Cardiac muscle cell (in vitro differentiated cells and primary cell): ENCODE measurements at regions not wholly inside any gene's neighbourhood (a gene's known extent, or its start where the extent isn't known, plus 50 kb on each side); places are given as distances from the start of the nearest gene placed in this dataset.

Experiments
- DNase-seq, 2 donors: peaks; one replicate each; pipeline versions ENCODE4 v3.0.0 to v3.0.0-alpha.2; 2010 to 2017; ENCODE audit warnings: low read depth in 1 of 2, low spot score in 1 of 2
- H3K27ac ChIP-seq: fragments of 200-600 bp; sonication (generic); 2 replicates; pipeline ENCODE4 v1.5.1; 2016
- H3K27me3 ChIP-seq: fragments of 200-600 bp; sonication (generic); 2 replicates; pipeline ENCODE4 v1.6.0; 2016; ENCODE audit warnings: control low read depth
- H3K36me3 ChIP-seq: fragments of 200-600 bp; sonication (generic); 2 replicates; pipeline ENCODE4 v1.5.1; 2016; ENCODE audit warnings: control low read depth
- H3K4me1 ChIP-seq: fragments of 200-600 bp; sonication (generic); 2 replicates; pipeline ENCODE4 v1.8.1; 2017; ENCODE audit warnings: low read depth, mild to moderate bottlenecking, mixed run types
- H3K4me3 ChIP-seq: fragments of 200-600 bp; sonication (generic); 2 replicates; pipeline ENCODE4 v1.5.1; 2016; ENCODE audit warnings: mild to moderate bottlenecking
- H3K9me3 ChIP-seq: fragments of 200-600 bp; sonication (generic); 2 replicates; pipeline ENCODE4 v1.5.1; 2017; ENCODE audit warnings: low read depth, mild to moderate bottlenecking, control low read depth
- CTCF ChIP-seq: IDR thresholded peaks from 2 replicates; pipeline ENCODE4 v1.5.1; 2012; ENCODE audit warnings: low read depth, mild to moderate bottlenecking, low read length

- TF ChIP-seq CTCF, result no peak
- Histone ChIP-seq H3K4me1 (no peaks in the 10 kb centered on the region), H3K27me3 (no peaks in the 10 kb centered on the region), H3K36me3 (no peaks in the 10 kb centered on the region), H3K4me3 (no peak overlapping the region), H3K27ac (no peak overlapping the region), H3K9me3 (no peaks in the 10 kb centered on the region)
- peak in 1 of 2 donors; percentile 54 for DNase-seq
These were observed 245.4 kb upstream of the SPRY2 start for GRCh38 chr13:80586356-80586755.

GRCh38 chr13:80585531-80585930 lies 244.6 kb upstream of the SPRY2 start:
- no peak for TF ChIP-seq CTCF
- H3K4me3 ChIP-seq, result no peak overlapping the region
- H3K9me3 ChIP-seq, result no peaks in the 10 kb centered on the region
- H3K27ac ChIP-seq, result no peak overlapping the region
- DNase-seq, result no peak
- H3K36me3 ChIP-seq, result no peaks in the 10 kb centered on the region
- H3K27me3 ChIP-seq, result no peaks in the 10 kb centered on the region
- no peaks in the 10 kb centered on the region for H3K4me1 ChIP-seq

- no peak for DNase-seq
- Histone ChIP-seq H3K36me3 (no peaks in the 10 kb centered on the region), H3K4me1 (no peaks in the 10 kb centered on the region), H3K27ac (no peak overlapping the region), H3K9me3 (no peaks in the 10 kb centered on the region), H3K27me3 (no peaks in the 10 kb centered on the region), H3K4me3 (no peak overlapping the region)
- TF ChIP-seq CTCF, result no peak
These were observed 243.9 kb upstream of the SPRY2 start for GRCh38 chr13:80584785-80585184.

- Histone ChIP-seq H3K27ac (no peak overlapping the region), H3K9me3 (no peaks in the 10 kb centered on the region), H3K4me1 (no peaks in the 10 kb centered on the region), H3K27me3 (no peaks in the 10 kb centered on the region), H3K4me3 (no peak overlapping the region), H3K36me3 (no peaks in the 10 kb centered on the region)
- DNase-seq, result no peak
- no peak for TF ChIP-seq CTCF
These were observed 243.4 kb upstream of the SPRY2 start for GRCh38 chr13:80584306-80584705.

- Histone ChIP-seq H3K4me3 (no peak overlapping the region), H3K4me1 (no peaks in the 10 kb centered on the region), H3K9me3 (no peaks in the 10 kb centered on the region), H3K27me3 (no peaks in the 10 kb centered on the region), H3K27ac (no peak overlapping the region), H3K36me3 (no peaks in the 10 kb centered on the region)
- no peak for TF ChIP-seq CTCF
- no peak for DNase-seq
These were observed 237.2 kb upstream of the SPRY2 start for GRCh38 chr13:80577926-80578670.
